Right cardiac atrium (tissue), 5 donors: ENCODE measurements at regions not wholly inside any gene's neighbourhood (a gene's known extent, or its start where the extent isn't known, plus 50 kb on each side); places are given as distances from the start of the nearest gene placed in this dataset.
"Not testable (repeated sequence)": the region's sequence is repeated elsewhere in the genome, so short reads cannot be mapped to it uniquely, and the experiment has no call there.

Experiments used
- ATAC-seq, 2 donors: fragments of 200-7000 bp; cut with Tn5 transposase; one replicate each; pipeline versions ENCODE4 v1.8.0 to v1.9.1; 2020; ENCODE audit warnings: moderate library complexity in 2 of 2, mild to moderate bottlenecking in 1 of 2
- DNase-seq, 3 donors: peaks; one replicate each; pipeline ENCODE4 v3.0.0-alpha.2; 2020
- H3K27ac ChIP-seq: one replicate; pipeline ENCODE4 v1.5.1; 2013; ENCODE audit warnings: mild to moderate bottlenecking, low read length, control low read depth, moderate library complexity
- H3K27me3 ChIP-seq: one replicate; pipeline ENCODE4 v1.6.1; 2013; ENCODE audit not compliant: control insufficient read depth, insufficient read depth
- H3K4me1 ChIP-seq: one replicate; pipeline ENCODE4 v1.6.1; 2013; ENCODE audit warnings: low read length; ENCODE audit not compliant: control insufficient read depth, insufficient read depth
- H3K4me3 ChIP-seq: one replicate; pipeline ENCODE4 v1.5.1; 2013; ENCODE audit warnings: low read length, control low read depth
- H3K9me3 ChIP-seq: one replicate; pipeline ENCODE4 v1.6.1; 2013; ENCODE audit warnings: low read length; ENCODE audit not compliant: control insufficient read depth
- WGBS: extraction: QIAGEN DNeasy Blood & Tissue Kit; methylation state at CpG from one replicate; pipeline ENCODE4 v1.1.7; 2013; 5-methylcytosine and 5-hydroxymethylcytosine counted together
- intact Hi-C, 4 donors: fragments of 100-400 bp; cut with DNase I; formaldehyde crosslinking; loops; one replicate each; pipeline versions ENCODE4 v1.11.0 to v1.14.0; 2022 to 2023
- donor health status: healthy with polysubstance abuse.
- donor health status: DM: no; HTN: yes; CAD: no.
- donor health status: DM: no; HTN: no; CAD: no.
- donor health status: DM: no; HTN: yes; CAD: no; lungs with severe emphysema.
- donor health status: DM: yes; HTN: yes; CAD: no.

DNA sequence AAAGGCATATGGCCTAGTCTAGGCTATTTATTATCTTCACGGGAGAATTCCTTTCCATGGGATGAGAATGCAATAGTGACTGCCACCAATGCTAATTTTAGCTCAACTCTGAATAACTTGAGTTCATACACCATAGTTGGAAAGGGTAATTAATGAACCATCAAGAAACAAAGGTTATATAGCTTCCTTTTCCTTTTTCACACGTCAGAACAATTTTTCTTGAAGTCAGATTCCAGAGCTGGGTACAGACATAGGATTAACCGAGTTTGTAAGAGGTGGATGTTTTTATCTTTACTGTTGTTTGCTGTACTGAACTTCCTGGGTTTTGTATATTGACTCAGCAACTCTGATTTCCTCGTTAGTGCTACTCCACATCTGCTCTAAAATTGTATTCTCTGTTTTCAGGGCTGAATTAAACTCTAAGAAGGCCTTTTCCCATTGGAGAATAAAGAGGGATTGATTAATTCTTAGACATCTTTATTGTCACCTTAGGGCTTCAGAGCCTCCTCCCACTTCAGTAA is 262.0 kb downstream of the NUF2 start:
- intact Hi-C loops = no loop called here
- Histone ChIP-seq H3K27me3 (no peaks in the 10 kb centered on the region), H3K4me1 (no peaks in the 10 kb centered on the region), H3K4me3 (no peak overlapping the region), H3K27ac (no peak overlapping the region), H3K9me3 (no peaks in the 10 kb centered on the region)
- 39% methylated on average over 4 of the region's 4 CpGs for WGBS
- ATAC-seq = no peak
- no peak for DNase-seq

DNA sequence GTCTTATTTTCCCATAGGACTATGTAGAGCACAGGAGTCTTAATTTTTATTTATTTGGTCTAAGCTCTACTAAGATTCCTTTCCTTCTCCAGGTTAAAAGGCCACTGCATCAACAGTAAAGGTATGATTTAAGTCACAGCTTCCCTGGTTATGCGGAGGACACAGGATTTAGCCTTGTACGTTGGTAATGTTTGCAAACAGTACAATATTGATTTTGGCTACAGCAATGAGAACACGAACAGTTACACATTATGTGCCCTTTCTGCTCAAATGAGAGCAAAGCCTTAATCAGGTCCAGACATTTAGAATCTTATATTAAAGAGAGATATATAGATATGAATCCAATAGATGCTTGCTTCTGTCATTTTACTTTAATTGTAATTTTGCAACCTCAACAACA is 264.0 kb downstream of the NUF2 start:
- 86% methylated on average over 3 of the region's 3 CpGs for WGBS

DNA sequence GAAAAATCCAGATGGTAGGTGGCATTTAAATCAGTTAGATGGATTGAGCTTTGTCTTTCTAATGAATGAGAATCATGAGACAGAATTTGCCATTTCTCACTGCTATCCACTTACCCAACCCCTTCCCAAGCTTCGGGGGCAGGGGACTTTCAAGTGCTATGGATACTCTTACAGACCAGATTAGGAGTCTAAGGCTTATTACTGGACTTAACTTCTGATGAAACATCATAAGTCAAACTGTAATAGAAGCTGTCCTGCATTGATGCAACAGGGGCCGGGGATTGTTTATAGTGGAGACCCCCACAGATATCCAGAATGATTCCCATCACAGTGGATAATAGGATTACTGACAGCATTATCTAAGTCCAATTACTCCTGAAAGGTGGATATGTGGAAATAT is 267.0 kb downstream of the NUF2 start:
- Histone ChIP-seq H3K4me1 (no peaks in the 10 kb centered on the region), H3K27ac (no peak overlapping the region), H3K27me3 (no peaks in the 10 kb centered on the region), H3K9me3 (no peaks in the 10 kb centered on the region), H3K4me3 (no peak overlapping the region)
- no peak for ATAC-seq
- WGBS = 86% methylated on average over 2 of the region's 2 CpGs
- DNase-seq = no peak
- intact Hi-C loops = no loop called here

More for the DNA sequence above, 264.0 kb downstream of the NUF2 start:
- DNase-seq (no peak), ATAC-seq (no peak)
- H3K4me1 ChIP-seq = no peaks in the 10 kb centered on the region
- H3K4me3 ChIP-seq = no peak overlapping the region
- intact Hi-C loops = no loop called here
- H3K27me3 ChIP-seq = no peaks in the 10 kb centered on the region
- no peaks in the 10 kb centered on the region for H3K9me3 ChIP-seq
- H3K27ac ChIP-seq = no peak overlapping the region

DNA sequence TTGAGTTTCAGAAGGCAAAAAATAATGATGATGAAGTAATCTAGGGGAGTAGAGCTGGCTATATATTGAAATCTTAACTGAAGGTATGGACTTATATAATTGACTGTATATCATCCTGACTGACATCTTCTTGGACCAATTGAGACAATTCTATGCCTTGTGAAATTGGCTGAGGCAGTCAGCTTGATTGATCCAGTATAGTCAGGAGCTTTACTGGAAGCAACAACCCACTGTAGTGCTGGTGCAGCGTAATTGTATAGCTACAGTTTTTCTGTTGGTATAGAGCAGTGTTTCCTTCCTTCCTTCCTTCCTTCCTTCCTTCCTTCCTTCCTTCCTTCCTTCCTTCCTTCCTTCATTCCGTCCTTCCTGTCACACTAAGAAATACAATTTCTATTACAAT is 268.0 kb downstream of the NUF2 start:
- no peak for DNase-seq
- no peaks in the 10 kb centered on the region for H3K9me3 ChIP-seq
- 78% methylated on average over 2 of the region's 2 CpGs for WGBS
- intact Hi-C loops = no loop called here
- ATAC-seq = no peak
- no peak overlapping the region for H3K4me3 ChIP-seq
- H3K27me3 ChIP-seq = no peaks in the 10 kb centered on the region
- no peak overlapping the region for H3K27ac ChIP-seq
- H3K4me1 ChIP-seq = no peaks in the 10 kb centered on the region

DNA sequence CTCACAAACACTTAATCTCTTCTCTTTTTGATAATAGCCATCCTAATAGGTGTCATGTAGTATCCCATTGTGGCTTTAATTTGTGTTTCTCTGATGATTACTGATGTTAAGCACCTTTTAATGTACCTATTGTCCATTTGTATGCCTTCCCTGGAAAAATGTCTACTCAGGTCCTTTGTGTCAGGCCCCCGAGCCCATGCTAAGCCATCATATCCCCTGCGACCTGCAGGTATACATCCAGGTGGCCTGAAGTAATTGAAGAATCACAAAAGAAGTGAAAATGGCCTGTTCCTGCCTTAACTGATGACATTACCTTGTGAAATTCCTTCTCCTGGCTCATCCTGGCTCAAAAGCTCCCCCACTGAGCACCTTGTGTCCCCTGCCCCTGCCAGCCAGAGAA is 269.4 kb downstream of the NUF2 start:
- H3K9me3 ChIP-seq, H3K27me3 ChIP-seq, H3K4me3 ChIP-seq, intact Hi-C loops, ATAC-seq, H3K27ac ChIP-seq, H3K4me1 ChIP-seq, DNase-seq: not testable (repeated sequence)
- WGBS = 77% methylated on average over 2 of the region's 2 CpGs

DNA sequence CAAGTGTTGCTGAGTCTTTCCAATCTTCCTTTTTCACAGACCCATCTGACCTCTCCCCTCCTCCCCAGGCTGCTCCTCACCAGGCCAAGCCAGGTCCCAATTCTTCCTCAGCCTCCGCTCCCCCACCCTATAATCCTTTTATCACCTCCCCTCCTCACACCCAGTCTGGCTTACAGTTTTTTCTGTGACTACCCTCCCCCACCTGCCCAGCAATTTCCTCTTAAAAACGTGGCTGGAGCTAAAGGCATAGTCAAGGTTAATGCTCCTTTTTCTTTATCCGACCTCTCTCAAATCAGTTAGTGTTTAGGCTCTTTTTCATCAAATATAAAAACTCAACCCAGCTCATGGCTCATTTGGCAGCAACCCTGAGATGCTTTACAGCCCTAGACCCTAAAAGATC is 270.9 kb downstream of the NUF2 start:
- H3K27me3 ChIP-seq, H3K27ac ChIP-seq, H3K4me1 ChIP-seq, H3K9me3 ChIP-seq, DNase-seq, ATAC-seq, intact Hi-C loops, H3K4me3 ChIP-seq: not testable (repeated sequence)
- WGBS = 65% methylated on average over 3 of the region's 3 CpGs

DNA sequence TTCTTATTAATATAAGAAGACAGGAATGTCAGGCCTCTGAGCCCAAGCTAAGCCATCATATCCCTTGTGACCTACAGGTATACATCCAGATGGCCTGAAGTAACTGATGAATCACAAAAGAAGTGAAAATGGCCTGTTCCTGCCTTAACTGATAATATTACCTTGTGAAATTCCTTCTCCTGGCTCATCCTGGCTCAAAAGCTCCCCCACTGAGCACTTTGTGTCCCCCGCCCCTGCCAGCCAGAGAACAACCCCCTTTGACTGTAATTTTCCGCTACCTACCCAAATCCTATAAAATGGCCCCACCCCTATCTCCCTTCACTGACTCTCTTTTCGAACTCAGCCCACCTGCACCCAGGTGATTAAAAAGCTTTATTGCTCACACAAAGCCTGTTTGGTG is 274.4 kb downstream of the NUF2 start:
- H3K27ac ChIP-seq, H3K27me3 ChIP-seq, H3K4me1 ChIP-seq, H3K4me3 ChIP-seq, DNase-seq, intact Hi-C loops, H3K9me3 ChIP-seq, ATAC-seq: not testable (repeated sequence)
- WGBS = 78% methylated on average over 3 of the region's 3 CpGs

DNA sequence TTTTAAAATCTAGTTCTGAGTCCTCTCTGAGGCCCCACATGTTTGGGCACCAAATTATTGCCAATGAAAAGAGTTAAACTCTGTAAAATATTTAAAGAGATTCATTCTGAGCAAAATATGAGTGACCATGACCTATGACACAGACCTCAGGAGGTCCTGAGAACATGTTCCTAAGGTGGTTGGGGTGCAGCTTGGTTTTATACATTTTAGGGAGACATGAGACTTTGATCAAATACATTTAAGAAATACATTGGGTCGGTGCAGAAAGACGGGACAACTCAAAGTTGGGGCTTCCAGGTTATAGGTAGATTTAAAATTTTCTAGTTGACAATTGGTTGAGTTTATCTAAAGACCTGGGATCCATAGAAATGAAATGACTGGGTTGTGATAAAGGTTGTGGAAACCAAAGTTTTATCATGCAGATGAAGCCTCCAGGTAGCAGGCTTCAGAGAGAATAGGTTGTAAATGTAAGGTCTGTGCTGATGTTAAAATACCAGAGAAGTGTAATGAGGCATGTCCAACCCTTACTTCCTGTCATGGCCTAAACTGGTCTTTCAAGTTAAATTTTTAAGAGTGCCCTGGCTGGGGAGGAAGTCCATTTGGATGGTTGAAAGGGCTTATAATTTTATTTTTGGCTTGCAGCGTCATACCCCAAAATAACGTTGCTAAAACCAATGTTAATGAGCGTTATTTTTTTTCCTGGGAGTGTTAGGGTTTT is 274.9 kb downstream of the NUF2 start:
- intact Hi-C loops = no loop called here
- WGBS = 60% methylated on average over 5 of the region's 5 CpGs

DNA sequence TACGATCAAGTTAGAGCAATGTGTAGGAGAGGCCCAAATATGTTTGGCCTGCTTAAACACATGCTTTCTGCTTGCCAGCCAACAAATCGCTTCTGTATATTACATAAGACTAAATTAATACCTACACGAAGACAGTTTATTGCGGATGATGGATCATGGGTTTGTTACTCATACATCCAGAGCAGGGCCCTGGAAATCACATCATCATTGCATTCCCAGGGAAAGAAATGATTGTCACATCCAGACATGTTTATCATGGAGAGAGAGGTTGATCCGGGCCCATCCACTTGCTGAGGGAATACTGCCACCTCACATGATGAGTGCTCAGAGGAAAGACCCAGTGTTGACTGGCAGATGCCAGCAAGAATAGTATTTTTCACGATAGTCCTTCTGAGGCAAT is 282.6 kb downstream of the NUF2 start:
- no peak for ATAC-seq
- no peaks in the 10 kb centered on the region for H3K9me3 ChIP-seq
- WGBS = 85% methylated on average over 6 of the region's 6 CpGs
- intact Hi-C loops = no loop called here
- no peak overlapping the region for H3K4me3 ChIP-seq
- H3K4me1 ChIP-seq = no peaks in the 10 kb centered on the region
- no peaks in the 10 kb centered on the region for H3K27me3 ChIP-seq
- no peak for DNase-seq
- H3K27ac ChIP-seq = no peak overlapping the region

More for the DNA sequence above, 274.9 kb downstream of the NUF2 start:
- no peaks in the 10 kb centered on the region for H3K9me3 ChIP-seq
- no peak overlapping the region for H3K27ac ChIP-seq
- ATAC-seq (no peak), DNase-seq (no peak)
- no peaks in the 10 kb centered on the region for H3K4me1 ChIP-seq
- no peak overlapping the region for H3K4me3 ChIP-seq
- no peaks in the 10 kb centered on the region for H3K27me3 ChIP-seq

DNA sequence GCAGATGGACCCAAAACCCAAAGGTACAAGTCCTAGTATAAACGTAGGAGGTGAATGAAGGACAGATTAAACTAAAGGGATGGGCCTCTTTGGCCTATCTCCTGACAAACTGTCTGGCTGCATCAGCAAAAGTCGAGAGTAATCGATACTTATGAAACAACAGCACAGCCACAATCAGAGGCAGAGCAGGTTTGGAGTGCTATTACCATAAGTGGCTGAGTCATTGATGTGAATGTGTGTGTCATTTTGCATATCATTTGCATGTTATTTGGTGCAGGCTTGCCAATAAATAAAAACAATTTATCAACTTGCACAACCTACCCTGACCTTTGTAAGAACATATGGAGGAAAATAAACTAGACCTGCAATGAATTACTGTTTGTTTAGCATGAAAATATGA is 283.1 kb downstream of the NUF2 start:
- Histone ChIP-seq H3K4me1 (no peaks in the 10 kb centered on the region), H3K27ac (no peak overlapping the region), H3K9me3 (no peaks in the 10 kb centered on the region), H3K4me3 (no peak overlapping the region), H3K27me3 (no peaks in the 10 kb centered on the region)
- WGBS = 75% methylated on average over 3 of the region's 3 CpGs
- intact Hi-C loops = no loop called here
- ATAC-seq (no peak), DNase-seq (no peak)

DNA sequence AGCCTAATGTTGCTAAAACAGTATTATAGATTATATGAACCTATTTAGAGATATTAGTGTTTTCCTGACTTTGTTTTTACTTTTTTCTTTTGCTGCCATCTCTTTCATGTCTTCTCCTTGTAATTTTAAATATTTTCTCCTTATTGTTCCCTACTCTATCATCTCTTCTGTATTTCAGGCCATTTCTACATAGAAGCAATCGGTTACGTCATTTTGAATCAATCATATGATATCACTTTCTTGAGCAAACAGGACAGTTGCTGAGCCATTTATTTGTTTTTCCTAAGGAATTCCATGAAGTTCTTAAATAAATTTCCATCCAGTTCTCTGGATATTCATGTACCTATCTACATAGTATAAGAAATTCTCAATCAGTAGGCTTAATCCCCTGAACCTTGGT is 287.2 kb downstream of the NUF2 start:
- Histone ChIP-seq H3K4me3 (no peak overlapping the region), H3K9me3 (no peaks in the 10 kb centered on the region), H3K27me3 (no peaks in the 10 kb centered on the region), H3K4me1 (no peaks in the 10 kb centered on the region), H3K27ac (no peak overlapping the region)
- 91% methylated on average over 2 of the region's 2 CpGs for WGBS
- intact Hi-C loops = no loop called here
- DNase-seq (no peak), ATAC-seq (no peak)

DNA sequence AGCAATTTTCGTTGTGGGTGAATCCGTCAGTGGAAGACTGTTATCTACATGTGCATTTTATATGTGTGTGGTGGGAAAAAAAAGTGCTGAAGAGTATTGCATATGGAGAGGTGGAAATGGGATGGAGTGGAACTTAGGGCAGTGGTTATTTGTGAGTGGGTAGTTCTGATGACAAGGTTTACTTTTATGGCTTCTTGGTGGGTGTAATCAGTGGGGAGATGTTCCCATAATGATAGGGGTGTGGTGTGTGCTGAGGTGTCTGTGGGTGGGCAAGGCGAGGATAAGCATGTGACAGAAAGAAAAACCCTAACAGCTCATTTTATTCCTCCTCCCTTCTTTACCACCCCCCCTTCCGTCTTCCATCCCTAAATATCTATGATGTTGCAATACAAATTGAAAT is 288.1 kb downstream of the NUF2 start:
- Histone ChIP-seq H3K27me3 (no peaks in the 10 kb centered on the region), H3K27ac (no peak overlapping the region), H3K4me3 (no peak overlapping the region), H3K9me3 (no peaks in the 10 kb centered on the region), H3K4me1 (no peaks in the 10 kb centered on the region)
- intact Hi-C loops = no loop called here
- DNase-seq (no peak), ATAC-seq (no peak)
- 55% methylated on average over 4 of the region's 4 CpGs for WGBS
